SJCRH30 (cell line): ENCODE measurements at regions not wholly inside any gene's neighbourhood (a gene's known extent, or its start where the extent isn't known, plus 50 kb on each side); places are given as distances from the start of the nearest gene placed in this dataset.

Source experiments
- DNase-seq, 2 experiments: peaks; one replicate each; pipeline ENCODE4 v3.0.0-alpha.2; 2015 to 2020
- H3K27ac ChIP-seq: fragments of 250-450 bp; sonication (Bioruptor Pico); 2 replicates; pipeline ENCODE4 v1.5.1; 2020; ENCODE audit warnings: mild to moderate bottlenecking, moderate library complexity
- H3K27me3 ChIP-seq: fragments of 250-450 bp; sonication (Bioruptor Pico); 2 replicates; pipeline ENCODE4 v1.5.1; 2020; ENCODE audit warnings: mild to moderate bottlenecking, moderate library complexity
- H3K36me3 ChIP-seq: fragments of 250-450 bp; sonication (Bioruptor Pico); 2 replicates; pipeline ENCODE4 v1.5.1; 2020; ENCODE audit warnings: mild to moderate bottlenecking, moderate library complexity
- H3K4me1 ChIP-seq: fragments of 250-450 bp; sonication (Bioruptor Pico); 2 replicates; pipeline ENCODE4 v1.5.1; 2020; ENCODE audit warnings: mild to moderate bottlenecking, moderate library complexity
- H3K4me3 ChIP-seq: fragments of 250-450 bp; sonication (Bioruptor Pico); 2 replicates; pipeline ENCODE4 v1.5.1; 2020; ENCODE audit warnings: mild to moderate bottlenecking, moderate library complexity
- H3K9me3 ChIP-seq: fragments of 250-450 bp; sonication (Bioruptor Pico); replicated peaks from 2 replicates; pipeline ENCODE4 v1.5.1; 2020; ENCODE audit warnings: mild to moderate bottlenecking, moderate library complexity

- H3K27ac ChIP-seq = peak overlapping the region; percentile 99
Measured at GRCh38 chr11:21896746-21897602, 295.9 kb upstream of the ANO5 start.

DNA sequence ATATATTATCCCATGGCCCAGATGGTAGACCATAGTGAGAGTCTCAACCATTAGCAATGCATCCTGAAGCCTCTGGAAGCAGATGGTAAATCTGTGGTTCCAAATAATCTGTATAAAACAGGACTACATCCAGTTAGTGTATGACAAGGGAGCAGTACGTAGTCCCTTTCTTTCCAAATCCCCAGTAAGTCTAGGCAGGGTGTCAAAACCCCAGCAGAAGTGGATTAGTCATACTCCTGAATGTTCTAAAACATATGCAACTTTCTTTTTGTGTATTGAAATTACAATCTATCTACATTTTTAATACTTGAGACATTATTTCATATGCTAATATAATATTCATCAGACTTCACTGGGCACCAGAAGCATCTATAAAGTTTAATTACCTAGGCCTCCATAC is 295.1 kb upstream of the ANO5 start:
- no peaks in the 10 kb centered on the region for H3K27me3 ChIP-seq
- peaks cover 54% of the 10 kb centered on the region for H3K4me1 ChIP-seq
- no peak overlapping the region for H3K4me3 ChIP-seq
- H3K27ac ChIP-seq = peak overlapping the region; percentile 99
- peak; percentile 13 to 61 for DNase-seq
- H3K36me3 ChIP-seq = no peaks in the 10 kb centered on the region
- no peaks in the 10 kb centered on the region for H3K9me3 ChIP-seq

More at GRCh38 chr11:21896746-21897602, 295.9 kb upstream of the ANO5 start:
- no peaks in the 10 kb centered on the region for H3K27me3 ChIP-seq
- peak; percentile 47 to 79 for DNase-seq
- H3K9me3 ChIP-seq = no peaks in the 10 kb centered on the region; the same call in 1 of the 2 replicates
- H3K4me3 ChIP-seq = no peak overlapping the region
- H3K4me1 ChIP-seq = peaks cover 54% of the 10 kb centered on the region
- no peaks in the 10 kb centered on the region for H3K36me3 ChIP-seq

DNA sequence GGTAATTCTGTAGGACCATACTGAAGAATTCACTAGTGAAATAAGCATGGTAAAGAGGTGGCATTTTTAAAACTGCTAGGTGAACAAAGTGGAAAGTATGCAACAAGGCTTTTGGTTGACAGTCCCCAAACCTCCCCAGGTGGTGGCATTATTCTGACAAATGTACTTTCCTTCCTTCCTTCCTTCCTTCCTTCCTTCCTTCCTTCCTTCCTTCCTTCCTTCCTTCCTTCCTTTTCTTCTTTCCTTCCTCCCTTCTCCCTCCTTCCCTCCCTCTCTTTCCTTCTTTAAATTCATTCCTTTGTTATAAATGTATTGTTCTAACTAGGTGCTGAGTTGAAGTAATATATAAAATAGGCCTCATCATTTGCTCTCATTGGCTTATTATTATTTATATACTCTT is 284.7 kb upstream of the ANO5 start:
- no peak overlapping the region for H3K27ac ChIP-seq
- no peak overlapping the region for H3K4me3 ChIP-seq
- H3K4me1 ChIP-seq = no peaks in the 10 kb centered on the region

GRCh38 chr11:21909145-21909544 is 283.7 kb upstream of the ANO5 start:
- Histone ChIP-seq H3K27ac (no peak overlapping the region), H3K4me3 (no peak overlapping the region), H3K27me3 (no peaks in the 10 kb centered on the region), H3K4me1 (no peaks in the 10 kb centered on the region), H3K9me3 (0 out of 2 replicates have a peak, but pooled peaks cover 3% of the 10 kb centered on the region), H3K36me3 (no peaks in the 10 kb centered on the region)
- DNase-seq = no peak

More for the DNA sequence above, 284.7 kb upstream of the ANO5 start:
- Histone ChIP-seq H3K36me3 (no peaks in the 10 kb centered on the region), H3K27me3 (no peaks in the 10 kb centered on the region), H3K9me3 (0 out of 2 replicates have a peak, but pooled peaks cover 3% of the 10 kb centered on the region)
- DNase-seq = no peak

DNA sequence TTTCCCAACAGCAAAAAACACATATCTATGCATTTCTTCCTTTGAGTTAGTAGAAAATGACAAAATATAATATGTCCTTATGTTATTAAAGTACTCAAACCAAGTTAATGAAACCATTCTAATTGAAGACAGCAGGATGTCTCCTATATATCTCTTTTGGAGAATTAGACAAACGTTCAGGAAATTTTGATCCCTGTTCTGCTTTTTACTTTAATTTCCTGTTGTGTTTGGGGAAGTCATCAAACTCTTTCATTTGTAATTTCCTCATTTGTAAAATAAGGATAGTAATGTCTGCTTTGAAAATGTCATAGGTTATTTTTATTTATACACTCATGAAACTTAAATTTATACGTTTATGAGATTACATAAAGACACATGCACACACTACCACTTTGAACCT is 281.8 kb upstream of the ANO5 start:
- Histone ChIP-seq H3K9me3 (peaks cover 12% of the 10 kb centered on the region), H3K4me3 (no peak overlapping the region), H3K27ac (no peak overlapping the region), H3K27me3 (no peaks in the 10 kb centered on the region), H3K36me3 (no peaks in the 10 kb centered on the region), H3K4me1 (no peaks in the 10 kb centered on the region)
- no peak for DNase-seq

DNA sequence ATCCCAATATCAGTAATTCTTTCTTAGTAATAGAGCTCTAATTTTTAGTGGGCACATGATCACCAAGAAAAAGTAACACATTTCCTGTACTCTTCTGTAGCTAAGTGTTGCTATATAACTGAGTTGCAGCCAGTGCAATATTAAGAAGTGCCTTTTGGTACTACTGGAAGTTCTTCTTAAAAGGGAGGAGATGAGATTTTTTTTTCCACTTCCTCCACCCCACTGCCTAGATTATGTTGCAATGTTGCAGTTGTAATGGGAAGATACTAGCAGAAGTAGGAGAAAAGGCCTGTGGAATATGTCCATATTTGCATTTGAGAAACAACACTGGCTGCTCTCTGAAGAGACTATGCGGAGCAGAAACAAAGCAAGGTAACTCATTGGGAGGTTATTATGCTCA is 280.6 kb upstream of the ANO5 start:
- Histone ChIP-seq H3K4me1 (no peaks in the 10 kb centered on the region), H3K9me3 (peaks cover 9% of the 10 kb centered on the region), H3K27ac (no peak overlapping the region), H3K27me3 (no peaks in the 10 kb centered on the region), H3K36me3 (no peaks in the 10 kb centered on the region), H3K4me3 (no peak overlapping the region)
- no peak for DNase-seq

GRCh38 chr11:21921151-21921550 is 271.7 kb upstream of the ANO5 start:
- H3K27me3 ChIP-seq = no peaks in the 10 kb centered on the region
- peak; percentile 78 to 93 for DNase-seq
- H3K4me3 ChIP-seq = no peak overlapping the region
- no peaks in the 10 kb centered on the region for H3K9me3 ChIP-seq
- no peaks in the 10 kb centered on the region for H3K36me3 ChIP-seq
- H3K27ac ChIP-seq = peak overlapping the region; percentile 48
- H3K4me1 ChIP-seq = peaks cover 30% of the 10 kb centered on the region

GRCh38 chr11:21924262-21924661 is 268.6 kb upstream of the ANO5 start:
- H3K9me3 ChIP-seq = no peaks in the 10 kb centered on the region
- no peak overlapping the region for H3K27ac ChIP-seq
- H3K4me1 ChIP-seq = peaks cover 27% of the 10 kb centered on the region
- no peaks in the 10 kb centered on the region for H3K27me3 ChIP-seq
- H3K4me3 ChIP-seq = no peak overlapping the region
- DNase-seq = no peak
- no peaks in the 10 kb centered on the region for H3K36me3 ChIP-seq

DNA sequence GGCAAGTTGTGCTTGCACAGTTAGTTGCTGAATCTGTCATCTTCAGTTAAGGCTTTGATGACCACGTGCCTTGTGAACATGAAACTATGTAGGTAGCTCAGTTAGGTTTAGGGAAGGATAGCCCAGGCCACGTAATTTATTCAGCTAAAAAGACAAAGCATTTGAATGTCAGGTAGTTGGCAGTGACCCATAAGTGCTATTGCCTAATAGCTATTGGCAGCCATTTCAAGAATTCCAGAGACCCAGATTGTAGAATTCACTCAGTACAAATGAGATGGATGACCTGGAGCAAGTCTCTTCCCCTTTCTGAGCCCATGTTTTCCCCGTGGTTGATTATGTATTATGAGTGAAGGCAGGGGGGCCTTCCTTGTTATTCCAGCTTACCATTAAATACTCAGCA is 265.3 kb upstream of the ANO5 start:
- no peak overlapping the region for H3K4me3 ChIP-seq
- H3K36me3 ChIP-seq = no peaks in the 10 kb centered on the region
- H3K4me1 ChIP-seq = no peaks in the 10 kb centered on the region; the same call in 1 of the 2 replicates
- no peaks in the 10 kb centered on the region for H3K27me3 ChIP-seq
- DNase-seq = no peak
- no peak overlapping the region for H3K27ac ChIP-seq
- H3K9me3 ChIP-seq = no peaks in the 10 kb centered on the region

- H3K4me3 ChIP-seq = no peak overlapping the region
- no peak for DNase-seq
- no peak overlapping the region for H3K27ac ChIP-seq
- H3K4me1 ChIP-seq = no peaks in the 10 kb centered on the region
- no peaks in the 10 kb centered on the region for H3K27me3 ChIP-seq
- H3K36me3 ChIP-seq = no peaks in the 10 kb centered on the region
- H3K9me3 ChIP-seq = no peaks in the 10 kb centered on the region
Measured at GRCh38 chr11:21928847-21929246, 264.0 kb upstream of the ANO5 start.

DNA sequence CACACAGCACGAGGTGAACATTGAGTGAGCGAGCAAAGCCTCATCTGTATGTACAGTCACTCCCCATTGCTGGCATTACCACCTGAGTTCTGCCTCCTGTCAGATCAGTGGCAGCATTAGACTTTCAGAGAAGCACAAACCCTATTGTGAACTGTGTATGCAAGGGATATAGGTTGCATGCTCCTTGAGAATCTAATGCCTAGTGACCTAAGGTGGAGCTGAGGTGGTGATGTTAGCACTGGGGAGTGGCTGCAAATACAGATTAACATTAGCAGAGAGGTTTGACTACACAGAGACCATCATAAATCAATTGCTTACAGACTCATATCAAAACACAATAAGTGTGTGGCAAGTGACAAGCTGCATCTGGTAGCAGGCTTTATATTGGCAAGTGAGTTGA is 262.5 kb upstream of the ANO5 start:
- Histone ChIP-seq H3K27me3 (no peaks in the 10 kb centered on the region), H3K9me3 (no peaks in the 10 kb centered on the region), H3K36me3 (no peaks in the 10 kb centered on the region), H3K27ac (no peak overlapping the region), H3K4me1 (no peaks in the 10 kb centered on the region), H3K4me3 (no peak overlapping the region)
- no peak for DNase-seq

- no peak overlapping the region for H3K4me3 ChIP-seq
- no peak for DNase-seq
Measured at GRCh38 chr11:21931436-21932101, 261.3 kb upstream of the ANO5 start.

GRCh38 chr11:21933095-21933494 is 259.8 kb upstream of the ANO5 start:
- no peaks in the 10 kb centered on the region for H3K4me1 ChIP-seq
- no peak overlapping the region for H3K27ac ChIP-seq
- H3K36me3 ChIP-seq = no peaks in the 10 kb centered on the region
- H3K27me3 ChIP-seq = no peaks in the 10 kb centered on the region
- DNase-seq = peak in 1 of 2 experiments; percentile 61
- H3K4me3 ChIP-seq = no peak overlapping the region
- no peaks in the 10 kb centered on the region for H3K9me3 ChIP-seq

More at GRCh38 chr11:21931436-21932101, 261.3 kb upstream of the ANO5 start:
- H3K36me3 ChIP-seq = no peaks in the 10 kb centered on the region
- H3K9me3 ChIP-seq = no peaks in the 10 kb centered on the region
- no peaks in the 10 kb centered on the region for H3K4me1 ChIP-seq
- no peak overlapping the region for H3K27ac ChIP-seq
- no peaks in the 10 kb centered on the region for H3K27me3 ChIP-seq

DNA sequence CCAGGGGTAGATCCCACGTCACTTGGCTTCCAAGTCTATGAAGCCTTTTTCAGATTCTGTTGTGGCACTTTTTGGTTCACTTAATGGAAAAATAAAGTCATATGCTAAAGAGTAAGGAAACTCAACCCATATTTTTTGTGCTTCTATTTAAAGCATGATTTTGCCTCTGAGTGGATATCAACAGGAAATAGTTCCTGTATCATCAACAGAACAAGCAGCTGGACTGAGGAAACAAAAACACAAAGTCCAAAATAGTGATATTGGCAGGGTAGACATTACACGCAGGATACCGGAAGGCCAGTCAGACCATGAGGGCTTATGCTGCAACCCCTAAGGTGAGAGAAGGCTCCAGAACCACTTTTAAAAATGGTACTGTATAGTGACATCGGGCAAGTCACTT is 248.3 kb upstream of the ANO5 start:
- Histone ChIP-seq H3K9me3 (0 out of 2 replicates have a peak, but pooled peaks cover 3% of the 10 kb centered on the region), H3K27ac (no peak overlapping the region), H3K4me3 (no peak overlapping the region), H3K27me3 (no peaks in the 10 kb centered on the region), H3K36me3 (no peaks in the 10 kb centered on the region), H3K4me1 (no peaks in the 10 kb centered on the region)
- DNase-seq = no peak

DNA sequence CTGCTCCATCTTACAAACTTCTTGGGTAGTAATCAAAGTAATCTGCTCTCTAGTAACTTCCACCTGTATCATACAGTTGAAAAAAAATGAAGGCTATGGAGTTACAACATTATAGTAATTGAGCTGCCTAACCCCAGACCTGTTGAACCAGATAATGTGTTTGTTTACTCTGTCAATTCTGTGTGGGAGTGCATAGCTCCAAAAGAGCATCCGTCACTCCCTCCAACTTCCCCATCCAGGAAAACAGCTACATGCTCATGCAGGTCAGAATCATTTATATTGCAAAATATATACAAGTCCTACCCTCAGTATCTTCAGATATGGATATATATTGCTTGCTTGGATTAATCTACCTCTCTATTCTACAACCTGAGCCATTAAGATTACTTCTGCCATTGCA is 244.0 kb upstream of the ANO5 start:
- DNase-seq = no peak
- no peaks in the 10 kb centered on the region for H3K36me3 ChIP-seq
- no peak overlapping the region for H3K4me3 ChIP-seq
- H3K27me3 ChIP-seq = no peaks in the 10 kb centered on the region
- H3K4me1 ChIP-seq = no peaks in the 10 kb centered on the region
- H3K27ac ChIP-seq = no peak overlapping the region
- H3K9me3 ChIP-seq = no peaks in the 10 kb centered on the region
